Activated CD8-positive, alpha-beta memory T cell treated with anti-CD3 and anti-CD28 coated beads, Interleukin-2, amount 10 ng/mL, durations not matched to agents 7 days and 5 days (primary cell): ENCODE measurements at regions not wholly inside any gene's neighbourhood (a gene's known extent, or its start where the extent isn't known, plus 50 kb on each side); places are given as distances from the start of the nearest gene placed in this dataset.

Experiments
- ATAC-seq: fragments of 150-1000 bp; cut with Tn5 transposase; one replicate; pipeline ENCODE4 v1.10.0; 2021; ENCODE audit warnings: moderate library complexity
- CTCF ChIA-PET: fragments of 350-600 bp; sonication (Branson Sonifier 250); formaldehyde crosslinking; loops from one replicate; lab custom pipeline; 2021; ENCODE audit warnings: antibody characterized with exemption; lab: Charles Lee
- DNase-seq: peaks from one replicate; pipeline ENCODE4 v3.0.0-alpha.2; 2020
- H3K27ac Mint-ChIP-seq: one replicate; pipeline ENCODE4 v1.8.0; 2021; ENCODE audit warnings: mild to moderate bottlenecking, mixed read lengths
- H3K27me3 Mint-ChIP-seq: one replicate; pipeline ENCODE4 v1.8.0; 2021; ENCODE audit warnings: mixed read lengths
- H3K36me3 Mint-ChIP-seq: one replicate; pipeline ENCODE4 v1.8.0; 2021; ENCODE audit warnings: mild to moderate bottlenecking, mixed read lengths
- H3K4me1 Mint-ChIP-seq: one replicate; pipeline ENCODE4 v1.8.0; 2021; ENCODE audit warnings: mixed read lengths
- H3K4me3 Mint-ChIP-seq: one replicate; pipeline ENCODE4 v1.8.0; 2021; ENCODE audit warnings: mild to moderate bottlenecking, moderate library complexity, mixed read lengths
- H3K9me3 Mint-ChIP-seq: one replicate; pipeline ENCODE4 v1.8.0; 2022; ENCODE audit warnings: low read depth, mixed read lengths

- no peak overlapping the region for H3K27ac Mint-ChIP-seq
- H3K4me1 Mint-ChIP-seq, result no peaks in the 10 kb centered on the region
- ATAC-seq, result no peak
- no peaks in the 10 kb centered on the region for H3K36me3 Mint-ChIP-seq
- H3K27me3 Mint-ChIP-seq, result peaks cover 15% of the 10 kb centered on the region
- no peaks in the 10 kb centered on the region for H3K9me3 Mint-ChIP-seq
- DNase-seq, result no peak
- CTCF ChIA-PET, result no interaction called here
- H3K4me3 Mint-ChIP-seq, result no peak overlapping the region
These were observed 110.3 kb upstream of the CEP85L start for GRCh38 chr6:118761645-118762044.

DNA sequence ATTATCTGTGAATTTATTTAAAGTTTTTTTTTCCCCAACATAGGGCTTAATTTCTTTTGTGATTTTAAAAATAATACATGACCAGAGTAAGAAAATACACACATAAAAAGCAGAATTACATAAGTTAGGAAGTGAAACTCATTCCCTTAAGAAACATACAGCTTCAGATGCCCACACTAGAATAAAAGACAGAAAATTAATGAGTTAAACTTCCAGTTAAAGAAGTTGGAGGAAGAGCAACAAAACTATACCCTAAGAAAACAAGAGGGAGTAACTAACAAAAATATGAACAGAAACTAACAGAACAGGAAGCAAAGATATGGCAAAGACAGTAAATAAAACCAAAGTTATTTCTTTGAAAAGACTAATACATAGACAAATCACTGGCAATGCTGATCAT is 107.6 kb upstream of the CEP85L start:
- H3K36me3 Mint-ChIP-seq, result no peaks in the 10 kb centered on the region
- peaks cover 15% of the 10 kb centered on the region for H3K27me3 Mint-ChIP-seq
- ATAC-seq (no peak), DNase-seq (no peak)
- no peaks in the 10 kb centered on the region for H3K9me3 Mint-ChIP-seq
- CTCF ChIA-PET, result no interaction called here
- H3K4me1 Mint-ChIP-seq, result peaks cover 2% of the 10 kb centered on the region
- H3K4me3 Mint-ChIP-seq, result no peak overlapping the region
- no peak overlapping the region for H3K27ac Mint-ChIP-seq

DNA sequence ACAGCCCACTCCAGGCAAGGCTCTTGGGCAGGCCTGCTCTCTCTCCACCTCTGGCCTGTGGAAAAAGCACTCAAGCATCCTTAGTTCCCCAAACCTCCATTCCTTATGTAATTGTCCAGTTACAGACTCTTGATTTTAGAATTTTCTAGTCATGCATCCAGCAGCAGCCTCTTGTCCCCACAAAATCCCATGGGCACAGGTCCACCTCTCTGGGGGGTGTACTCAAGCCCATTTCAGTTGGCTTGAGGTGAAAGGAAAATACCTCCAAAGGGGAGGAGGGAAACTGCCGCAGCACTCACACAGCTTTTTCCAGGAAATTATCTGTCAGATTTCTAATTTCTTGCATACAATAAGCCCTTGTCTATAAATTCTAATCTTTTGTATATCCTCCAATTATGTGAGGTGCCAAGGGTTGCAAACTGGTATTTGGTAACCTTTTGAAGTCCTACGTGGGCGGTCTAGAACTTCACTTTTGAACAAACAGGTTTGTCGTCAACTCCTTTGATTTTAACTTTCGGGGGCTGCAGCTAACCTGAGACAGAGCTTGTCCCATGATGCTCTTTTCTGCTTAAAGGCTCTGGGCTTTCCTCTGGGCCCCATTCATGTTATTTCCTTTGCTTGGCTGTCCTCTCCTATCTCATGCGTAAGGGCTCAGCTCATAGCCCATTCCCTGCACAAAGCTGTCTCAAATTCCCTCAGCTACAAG is 104.7 kb upstream of the CEP85L start:
- H3K9me3 Mint-ChIP-seq, result no peaks in the 10 kb centered on the region
- H3K4me3 Mint-ChIP-seq, result no peak overlapping the region
- ATAC-seq, result no peak
- H3K36me3 Mint-ChIP-seq, result no peaks in the 10 kb centered on the region
- DNase-seq, result no peak
- H3K27ac Mint-ChIP-seq, result no peak overlapping the region
- H3K27me3 Mint-ChIP-seq, result peaks cover 13% of the 10 kb centered on the region
- peaks cover 2% of the 10 kb centered on the region for H3K4me1 Mint-ChIP-seq
- CTCF ChIA-PET, result no interaction called here

- Mint-ChIP-seq H3K4me1 (peaks cover 11% of the 10 kb centered on the region), H3K4me3 (no peak overlapping the region), H3K36me3 (no peaks in the 10 kb centered on the region), H3K27ac (no peak overlapping the region), H3K9me3 (no peaks in the 10 kb centered on the region), H3K27me3 (no peaks in the 10 kb centered on the region)
- CTCF ChIA-PET, result no interaction called here
- no peak for DNase-seq
- ATAC-seq, result no peak
These were observed 101.4 kb upstream of the CEP85L start for GRCh38 chr6:118752803-118753202.

GRCh38 chr6:118751072-118751471 is 99.7 kb upstream of the CEP85L start:
- Mint-ChIP-seq H3K27me3 (no peaks in the 10 kb centered on the region), H3K36me3 (no peaks in the 10 kb centered on the region), H3K9me3 (no peaks in the 10 kb centered on the region), H3K4me3 (no peak overlapping the region), H3K27ac (no peak overlapping the region), H3K4me1 (peaks cover 8% of the 10 kb centered on the region)
- no peak for ATAC-seq
- DNase-seq, result no peak
- CTCF ChIA-PET, result interaction anchor here (0.8 kb wide), 1 partner anchor 13 kb away, joined by 4 read pairs; no protein-coding TSS in a partner anchor

DNA sequence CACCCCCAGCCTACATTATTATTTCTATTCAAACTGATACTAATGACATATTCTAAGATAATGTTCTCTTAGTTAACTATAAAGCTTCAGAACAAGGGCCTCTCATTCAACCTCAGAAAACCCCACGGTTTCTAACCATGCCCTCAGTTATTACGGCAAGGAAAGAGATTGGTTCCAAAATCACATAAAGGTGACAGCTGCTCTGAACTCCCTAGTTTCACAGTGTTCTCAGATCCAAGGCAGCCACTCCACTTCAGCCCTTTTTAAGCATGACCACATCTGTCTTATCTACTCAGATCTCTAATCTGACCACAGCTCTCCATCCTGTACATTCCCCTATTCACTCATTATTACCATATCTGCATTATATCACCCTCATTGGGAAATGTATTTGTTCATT is 98.8 kb upstream of the CEP85L start:
- no peaks in the 10 kb centered on the region for H3K9me3 Mint-ChIP-seq
- H3K27me3 Mint-ChIP-seq, result no peaks in the 10 kb centered on the region
- H3K36me3 Mint-ChIP-seq, result no peaks in the 10 kb centered on the region
- peaks cover 8% of the 10 kb centered on the region for H3K4me1 Mint-ChIP-seq
- no peak overlapping the region for H3K27ac Mint-ChIP-seq
- DNase-seq, result no peak
- no peak for ATAC-seq
- CTCF ChIA-PET, result interaction anchor here (0.8 kb wide), 1 partner anchor 12 kb away, joined by 4 read pairs; no protein-coding TSS in a partner anchor
- no peak overlapping the region for H3K4me3 Mint-ChIP-seq

GRCh38 chr6:118748311-118749062 is 97.1 kb upstream of the CEP85L start:
- ATAC-seq (no peak), DNase-seq (no peak)
- CTCF ChIA-PET, result no interaction called here
- Mint-ChIP-seq H3K9me3 (no peaks in the 10 kb centered on the region), H3K27me3 (peaks cover 2% of the 10 kb centered on the region), H3K4me1 (peaks cover 8% of the 10 kb centered on the region), H3K4me3 (no peak overlapping the region), H3K36me3 (no peaks in the 10 kb centered on the region), H3K27ac (no peak overlapping the region)

DNA sequence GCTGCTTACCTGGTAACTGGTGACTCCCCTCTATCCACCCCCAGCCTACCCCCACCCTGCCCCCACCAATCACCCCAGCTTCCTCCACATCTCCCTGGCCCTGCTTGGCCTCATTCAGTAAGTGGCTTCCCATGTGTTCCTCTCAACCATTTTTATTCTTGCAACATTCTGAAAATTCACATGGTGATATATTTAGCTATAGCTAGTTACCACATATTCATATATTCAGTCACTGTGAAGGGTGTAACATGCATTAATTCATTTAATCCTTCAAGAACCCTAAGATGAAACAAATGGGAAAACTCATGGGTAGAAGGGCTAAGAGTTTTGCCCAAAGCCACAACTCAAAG is 95.4 kb upstream of the CEP85L start:
- peaks cover 2% of the 10 kb centered on the region for H3K27me3 Mint-ChIP-seq
- H3K27ac Mint-ChIP-seq, result no peak overlapping the region
- CTCF ChIA-PET, result no interaction called here
- DNase-seq (no peak), ATAC-seq (no peak)
- no peaks in the 10 kb centered on the region for H3K36me3 Mint-ChIP-seq
- H3K4me3 Mint-ChIP-seq, result no peak overlapping the region
- peaks cover 8% of the 10 kb centered on the region for H3K4me1 Mint-ChIP-seq
- no peaks in the 10 kb centered on the region for H3K9me3 Mint-ChIP-seq

GRCh38 chr6:118746145-118746824 is 94.9 kb upstream of the CEP85L start:
- ATAC-seq, result no peak
- Mint-ChIP-seq H3K36me3 (no peaks in the 10 kb centered on the region), H3K27ac (no peak overlapping the region), H3K4me3 (no peak overlapping the region), H3K27me3 (peaks cover 2% of the 10 kb centered on the region), H3K9me3 (no peaks in the 10 kb centered on the region), H3K4me1 (peaks cover 8% of the 10 kb centered on the region)
- DNase-seq, result no peak
- CTCF ChIA-PET, result no interaction called here

DNA sequence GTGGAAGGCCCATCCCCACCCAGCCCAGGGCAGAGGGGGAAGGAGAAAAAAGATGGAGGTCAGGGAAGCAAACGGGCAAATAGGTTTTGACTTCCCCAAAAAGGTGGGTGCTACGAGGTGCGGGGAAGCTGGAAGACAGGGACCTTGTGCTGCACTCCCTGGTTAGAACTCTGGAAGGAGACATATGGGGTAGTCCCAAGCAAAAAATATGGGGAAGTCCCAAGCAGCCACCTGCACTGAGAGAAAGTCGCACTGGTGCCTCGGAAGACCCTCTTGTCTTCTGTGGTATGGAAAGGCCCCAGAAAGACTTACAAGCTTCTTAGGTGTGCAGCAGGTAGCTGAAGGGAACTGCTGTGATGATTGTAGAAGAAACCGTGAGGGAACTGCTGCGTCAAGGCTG is 93.8 kb upstream of the CEP85L start:
- no peak overlapping the region for H3K4me3 Mint-ChIP-seq

DNA sequence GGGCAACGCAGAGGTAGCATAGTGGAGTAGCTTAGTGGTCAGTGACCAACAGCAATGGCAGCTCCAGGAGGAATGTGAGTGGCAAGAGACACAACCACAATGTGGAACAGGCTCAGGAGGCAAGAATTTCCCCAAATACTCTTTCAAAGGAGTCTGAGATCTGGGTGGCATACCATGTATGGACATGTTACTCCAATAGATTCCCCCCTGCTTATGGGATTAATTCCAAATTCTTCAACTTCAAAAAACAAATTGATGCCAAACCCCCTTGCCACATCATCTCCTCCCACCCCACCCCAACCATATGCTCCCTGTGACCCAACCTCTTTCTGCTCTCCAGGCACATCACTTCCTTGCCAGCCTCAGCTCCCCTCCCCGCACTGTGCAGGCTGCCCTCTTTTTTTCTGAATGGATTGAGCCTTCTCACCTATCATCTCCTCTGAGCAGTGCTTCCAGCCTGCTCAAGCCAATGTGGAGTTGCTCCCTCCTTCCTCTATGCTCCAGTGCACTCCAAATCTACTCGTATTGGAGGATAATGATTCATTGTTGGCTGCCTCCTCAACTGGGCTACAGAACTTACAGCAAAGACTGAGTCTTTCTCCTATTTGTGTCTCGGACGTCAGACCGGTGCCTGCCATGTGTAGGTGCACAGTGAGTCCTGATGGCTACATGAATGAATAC is 93.0 kb upstream of the CEP85L start:
- ATAC-seq (no peak), DNase-seq (no peak)
- H3K27me3 Mint-ChIP-seq, result peaks cover 2% of the 10 kb centered on the region
- peaks cover 4% of the 10 kb centered on the region for H3K4me1 Mint-ChIP-seq
- CTCF ChIA-PET, result interaction anchor here (1.2 kb wide), 1 partner anchor 33 kb away, joined by 4 read pairs; no protein-coding TSS in a partner anchor
- H3K9me3 Mint-ChIP-seq, result no peaks in the 10 kb centered on the region
- H3K4me3 Mint-ChIP-seq, result no peak overlapping the region
- no peak overlapping the region for H3K27ac Mint-ChIP-seq
- no peaks in the 10 kb centered on the region for H3K36me3 Mint-ChIP-seq

More for the DNA sequence above, 93.8 kb upstream of the CEP85L start:
- no peaks in the 10 kb centered on the region for H3K36me3 Mint-ChIP-seq
- DNase-seq, result no peak
- H3K4me1 Mint-ChIP-seq, result peaks cover 6% of the 10 kb centered on the region
- CTCF ChIA-PET, result no interaction called here
- ATAC-seq, result no peak
- no peak overlapping the region for H3K27ac Mint-ChIP-seq
- H3K27me3 Mint-ChIP-seq, result peaks cover 2% of the 10 kb centered on the region
- H3K9me3 Mint-ChIP-seq, result no peaks in the 10 kb centered on the region

- Mint-ChIP-seq H3K4me1 (peaks cover 4% of the 10 kb centered on the region), H3K36me3 (no peaks in the 10 kb centered on the region), H3K9me3 (no peaks in the 10 kb centered on the region), H3K4me3 (no peak overlapping the region), H3K27ac (no peak overlapping the region), H3K27me3 (peaks cover 2% of the 10 kb centered on the region)
- no peak for ATAC-seq
- DNase-seq, result no peak
- CTCF ChIA-PET, result interaction anchor here (1.2 kb wide), 1 partner anchor 32 kb away, joined by 4 read pairs; no protein-coding TSS in a partner anchor
These were observed 92.4 kb upstream of the CEP85L start for GRCh38 chr6:118743746-118744145.

- CTCF ChIA-PET, result interaction anchor here (1.0 kb wide), 1 partner anchor 175 kb away, joined by 3 read pairs; no protein-coding TSS in a partner anchor
These were observed 89.0 kb upstream of the CEP85L start for GRCh38 chr6:118740372-118740771.

More at GRCh38 chr6:118740372-118740771, 89.0 kb upstream of the CEP85L start:
- Mint-ChIP-seq H3K4me3 (no peak overlapping the region), H3K36me3 (no peaks in the 10 kb centered on the region), H3K4me1 (peaks cover 8% of the 10 kb centered on the region), H3K27ac (no peak overlapping the region), H3K27me3 (peaks cover 2% of the 10 kb centered on the region), H3K9me3 (no peaks in the 10 kb centered on the region)
- ATAC-seq, result no peak
- no peak for DNase-seq
